ENCODE measurements at regions not wholly inside any gene's neighbourhood (a gene's known extent, or its start where the extent isn't known, plus 50 kb on each side); places are given as distances from the start of the nearest gene placed in this dataset.

DNA sequence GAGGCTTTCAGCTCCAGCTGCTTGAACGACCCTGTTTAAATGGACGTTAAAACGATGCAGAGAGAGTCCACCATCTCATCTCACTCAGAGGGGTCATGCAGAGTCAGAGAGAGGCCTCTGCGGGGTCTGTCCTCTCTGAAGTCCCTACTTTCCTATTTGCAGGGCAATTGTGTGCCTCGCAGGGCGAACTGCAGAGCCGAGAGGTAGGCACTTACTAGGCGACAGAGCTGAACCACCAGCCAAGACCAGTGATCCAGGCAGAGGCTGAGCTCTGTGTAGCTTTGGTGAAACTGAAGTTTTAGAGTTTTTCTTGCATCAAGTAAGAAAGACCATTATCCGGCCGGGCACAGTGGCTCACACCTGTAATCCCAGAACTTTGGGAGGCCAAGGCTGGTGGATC is 64.1 kb upstream of the CUX1 start:
- H2AFZ ChIP-seq (ENCODE audit: low read depth, low read length) = no peak overlapping the region
- dilution Hi-C loops (cut with MboI; ENCODE audit: extremely low pct_ligation_motif_present, low sequenced_read_pairs) (no loop called here), intact Hi-C loops (cut with micrococcal nuclease) (no loop called here)
- BruUV-seq (replicated peaks) = no TSS peak
- FAIRE-seq (no peak), DNase-seq (ENCODE audit: low read depth, low spot score) (no peak)
- no peaks in the 10 kb centered on the region for H3K9me1 ChIP-seq (replicated peaks; ENCODE audit: control insufficient read depth, extremely low read depth, insufficient read depth, low read length)
- peaks cover 0 to 3% of the 10 kb centered on the region in 2 experiments for H3K27me3 ChIP-seq (ENCODE audit: control insufficient read depth in 2 of 2, insufficient read depth in 2 of 2, low read length in 2 of 2)
- H3K4me2 ChIP-seq (ENCODE audit: insufficient read depth, low read length) = no peak overlapping the region
- peaks cover 7% of the 10 kb centered on the region for H3K4me1 ChIP-seq (ENCODE audit: control insufficient read depth, extremely low read depth, insufficient read depth, low read length)
- ChIA-PET POLR2A (no interaction called here), CTCF (interaction anchor here (1.6 kb wide), 1 partner anchor 10 kb away, joined by 10 read pairs; no protein-coding TSS in a partner anchor)
- no peak overlapping the region for H3K27ac ChIP-seq (ENCODE audit: insufficient read depth, low read depth, low read length)
- H3K4me3 ChIP-seq (replicated peaks in 1 of 3; ENCODE audit: insufficient read depth in 1 of 3, low read depth in 1 of 3, low read length in 3 of 3) = no peak overlapping the region
- H3K79me2 ChIP-seq (ENCODE audit: control insufficient read depth, insufficient read depth, low read length) = no peaks in the 10 kb centered on the region
- no peak for TF ChIP-seq JUN (IDR thresholded peaks at IDR 0.05; ENCODE audit: borderline replicate concordance, insufficient read depth, insufficient read length, low read depth)
- TF ChIP-seq, protein P1, sequence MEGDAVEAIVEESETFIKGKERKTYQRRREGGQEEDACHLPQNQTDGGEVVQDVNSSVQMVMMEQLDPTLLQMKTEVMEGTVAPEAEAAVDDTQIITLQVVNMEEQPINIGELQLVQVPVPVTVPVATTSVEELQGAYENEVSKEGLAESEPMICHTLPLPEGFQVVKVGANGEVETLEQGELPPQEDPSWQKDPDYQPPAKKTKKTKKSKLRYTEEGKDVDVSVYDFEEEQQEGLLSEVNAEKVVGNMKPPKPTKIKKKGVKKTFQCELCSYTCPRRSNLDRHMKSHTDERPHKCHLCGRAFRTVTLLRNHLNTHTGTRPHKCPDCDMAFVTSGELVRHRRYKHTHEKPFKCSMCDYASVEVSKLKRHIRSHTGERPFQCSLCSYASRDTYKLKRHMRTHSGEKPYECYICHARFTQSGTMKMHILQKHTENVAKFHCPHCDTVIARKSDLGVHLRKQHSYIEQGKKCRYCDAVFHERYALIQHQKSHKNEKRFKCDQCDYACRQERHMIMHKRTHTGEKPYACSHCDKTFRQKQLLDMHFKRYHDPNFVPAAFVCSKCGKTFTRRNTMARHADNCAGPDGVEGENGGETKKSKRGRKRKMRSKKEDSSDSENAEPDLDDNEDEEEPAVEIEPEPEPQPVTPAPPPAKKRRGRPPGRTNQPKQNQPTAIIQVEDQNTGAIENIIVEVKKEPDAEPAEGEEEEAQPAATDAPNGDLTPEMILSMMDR (IDR thresholded peaks at IDR 0.05; ENCODE audit: extremely low read depth in 1 of 2, insufficient read depth in 1 of 2, low read depth in 1 of 2, low read length in 2 of 2) = no peak
- TF ChIP-seq, protein P2, sequence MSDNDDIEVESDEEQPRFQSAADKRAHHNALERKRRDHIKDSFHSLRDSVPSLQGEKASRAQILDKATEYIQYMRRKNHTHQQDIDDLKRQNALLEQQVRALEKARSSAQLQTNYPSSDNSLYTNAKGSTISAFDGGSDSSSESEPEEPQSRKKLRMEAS (IDR thresholded peaks at IDR 0.05; ENCODE audit: insufficient read depth, insufficient read length) = no peak
- TF ChIP-seq POLR2A (IDR thresholded peaks at IDR 0.05; ENCODE audit: low read depth, low read length) = no peak
- TF ChIP-seq EZH2 (IDR thresholded peaks at IDR 0.05; ENCODE audit: borderline replicate concordance, low read depth, low read length, severe bottlenecking) = no peak
- no peak for TF ChIP-seq FOS (IDR thresholded peaks at IDR 0.05; ENCODE audit: borderline replicate concordance, insufficient read depth, low read length)
- no peak for TF ChIP-seq MYC (IDR thresholded peaks at IDR 0.05; ENCODE audit: low read depth, low read length)
- no peak for TF ChIP-seq GATA2 (IDR thresholded peaks at IDR 0.05; ENCODE audit: insufficient read depth, insufficient read length, low read depth, low read length)
- no peak for TF ChIP-seq POLR2AphosphoS5 (IDR thresholded peaks at IDR 0.05; ENCODE audit: insufficient read depth, low read depth, low read length)
- H3K9me3 ChIP-seq (replicated peaks; ENCODE audit: control insufficient read depth, insufficient read depth, low read length) = no peaks in the 10 kb centered on the region
- no peak overlapping the region for H3K9ac ChIP-seq (replicated peaks; ENCODE audit: extremely low read depth, insufficient read depth, low read length)
- no peaks in the 10 kb centered on the region for H3K36me3 ChIP-seq (ENCODE audit: control insufficient read depth in 2 of 2, extremely low read depth in 1 of 2, insufficient read depth in 2 of 2, low read length in 2 of 2)
- no peaks in the 10 kb centered on the region for H4K20me1 ChIP-seq (replicated peaks; ENCODE audit: control insufficient read depth, extremely low read depth, insufficient read depth, low read length)
